ENCODE measurements at regions not wholly inside any gene's neighbourhood (a gene's known extent, or its start where the extent isn't known, plus 50 kb on each side); places are given as distances from the start of the nearest gene placed in this dataset.
A peak's percentile ranks its signal among the peaks of the same experiment; 100 is the strongest.

- Histone ChIP-seq H3K4me1 (ENCODE audit: control insufficient read depth, insufficient read depth, low read length) (peaks cover 5% of the 10 kb centered on the region), H3K27ac (ENCODE audit: insufficient read depth, low read length) (no peak overlapping the region), H2AK9ac (replicated peaks; ENCODE audit: low read depth, low read length, poor library complexity) (no peak overlapping the region), H4K8ac (ENCODE audit: low read depth in 2 of 2, low read length in 2 of 2) (no peak overlapping the region), H3K4ac (ENCODE audit: low read depth, low read length) (no peak overlapping the region), H4K20me1 (ENCODE audit: insufficient read depth, low read length) (no peaks in the 10 kb centered on the region), H3K23ac (ENCODE audit: low read depth, low read length) (no peak overlapping the region), H3K56ac (ENCODE audit: extremely low read depth, insufficient read depth, low read length) (no peak overlapping the region), H4K5ac (ENCODE audit: low read depth, low read length) (no peak overlapping the region), H3K36me3 (ENCODE audit: control insufficient read depth, insufficient read depth, low read length) (no peaks in the 10 kb centered on the region), H2BK20ac (ENCODE audit: low read depth, low read length) (no peak overlapping the region), H2BK5ac (ENCODE audit: low read depth, low read length, poor library complexity, severe bottlenecking) (peak overlapping the region; percentile 38), H4K91ac (ENCODE audit: insufficient read depth, low read depth, low read length) (no peak overlapping the region), H3K27me3 (ENCODE audit: control insufficient read depth, insufficient read depth, low read length) (no peaks in the 10 kb centered on the region), H3K9ac (ENCODE audit: low read depth, low read length) (no peak overlapping the region), H2AK5ac (ENCODE audit: low read depth, low read length) (no peak overlapping the region), H2BK15ac (ENCODE audit: low read depth, low read length) (0 out of 3 replicates have a peak overlapping the region, but pooled peaks have one; percentile 65), H3K79me1 (ENCODE audit: low read depth in 1 of 2, low read length in 2 of 2) (no peaks in the 10 kb centered on the region), H3K4me3 (ENCODE audit: insufficient read depth, low read depth, low read length) (no peak overlapping the region), H3K14ac (replicated peaks; ENCODE audit: low read depth, low read length) (no peak overlapping the region), H3K4me2 (ENCODE audit: low read depth, low read length) (no peak overlapping the region), H3K9me1 (ENCODE audit: insufficient read depth, low read length) (0 out of 2 replicates have a peak, but pooled peaks cover 6% of the 10 kb centered on the region), H2BK120ac (ENCODE audit: low read depth, low read length) (no peak overlapping the region), H3K9me3 (ENCODE audit: control insufficient read depth, insufficient read depth, low read length) (no peaks in the 10 kb centered on the region), H2AFZ (replicated peaks; ENCODE audit: low read length, poor library complexity) (no peak overlapping the region), H3K18ac (ENCODE audit: low read depth, low read length) (peak overlapping the region; percentile 66)
- ChIA-PET POLR2A (ENCODE audit: unreplicated experiment) (no interaction called here), CTCF (no interaction called here)
- WGBS, 2 experiments (ENCODE audit: extremely low coverage in 2 of 2, insufficient read length in 1 of 2), result no CpG with 5 or more reads among the region's 1 CpG
- peak; percentile 93 for ATAC-seq (ENCODE audit: low read depth)
- in situ Hi-C loops (cut with MboI; ENCODE audit: low sequenced_read_pairs), result no loop called here
- TF ChIP-seq CHD1 (IDR thresholded peaks at IDR 0.05; ENCODE audit: low read depth, low read length) (no peak), CTCF (conservative IDR thresholded peaks at IDR 0.05; ENCODE audit: low read depth, low read length) (no peak), SMC3 (IDR thresholded peaks at IDR 0.05; ENCODE audit: low read depth, low read length) (no peak), USF2 (IDR thresholded peaks at IDR 0.05; ENCODE audit: low read depth, low read length) (no peak), NFE2L2 (IDR thresholded peaks at IDR 0.05; ENCODE audit: low read depth, low read length) (no peak), RAD21 (IDR thresholded peaks at IDR 0.05; ENCODE audit: low read length) (no peak), RCOR1 (IDR thresholded peaks at IDR 0.05; ENCODE audit: insufficient replicate concordance, low read length) (no peak), MAZ (IDR thresholded peaks at IDR 0.05; ENCODE audit: borderline replicate concordance, low read depth, low read length) (no peak), RFX5 (IDR thresholded peaks at IDR 0.05; ENCODE audit: low read depth, low read length) (no peak), FOS (IDR thresholded peaks at IDR 0.05; ENCODE audit: low read depth, low read length) (no peak), POLR2A (IDR thresholded peaks at IDR 0.05; ENCODE audit: low read depth, low read length) (no peak), ELK1 (IDR thresholded peaks at IDR 0.05; ENCODE audit: borderline replicate concordance, low read depth, low read length) (no peak)
- BruUV-seq (replicated peaks), result no TSS peak
- DNase-seq, result peak; percentile 34
- dilution Hi-C loops (cut with HindIII; ENCODE audit: low sequenced_read_pairs, unreplicated experiment), result no loop called here
- intact Hi-C loops (cut with micrococcal nuclease), result no loop called here
Measured at GRCh38 chr18:54702686-54703085, 111.6 kb downstream of the DYNAP start.
